IPS-18c (cell line): ENCODE measurements at regions not wholly inside any gene's neighbourhood (a gene's known extent, or its start where the extent isn't known, plus 50 kb on each side); places are given as distances from the start of the nearest gene placed in this dataset.

Experiments used
- H3K4me3 ChIP-seq: 2 replicates; pipeline ENCODE4 v1.7.0; 2013; ENCODE audit warnings: low read depth, mild to moderate bottlenecking, low read length, moderate library complexity; ENCODE audit not compliant: insufficient read depth
- H3K9me3 ChIP-seq: one replicate; pipeline ENCODE4 v1.6.1; 2013; ENCODE audit warnings: mild to moderate bottlenecking, low read length, moderate library complexity; ENCODE audit not compliant: control insufficient read depth, insufficient read depth

- Histone ChIP-seq H3K4me3 (no peak overlapping the region), H3K9me3 (no peaks in the 10 kb centered on the region)
Observed at GRCh38 chr1:58041621-58042020, 504.9 kb downstream of the OMA1 start.

- H3K9me3 ChIP-seq: no peaks in the 10 kb centered on the region
- no peak overlapping the region for H3K4me3 ChIP-seq
Observed at GRCh38 chr1:58038574-58038973, 508.0 kb downstream of the OMA1 start.

- Histone ChIP-seq H3K4me3 (no peak overlapping the region), H3K9me3 (no peaks in the 10 kb centered on the region)
Observed at GRCh38 chr1:58035523-58035922, 511.0 kb downstream of the OMA1 start.

- Histone ChIP-seq H3K9me3 (no peaks in the 10 kb centered on the region), H3K4me3 (no peak overlapping the region)
Observed at GRCh38 chr1:58033311-58033710, 513.2 kb downstream of the OMA1 start.

GRCh38 chr1:58032611-58033073 lies 513.9 kb downstream of the OMA1 start:
- no peak overlapping the region for H3K4me3 ChIP-seq
- H3K9me3 ChIP-seq: no peaks in the 10 kb centered on the region

- H3K4me3 ChIP-seq: no peak overlapping the region
- no peaks in the 10 kb centered on the region for H3K9me3 ChIP-seq
Observed at GRCh38 chr1:58031416-58031815, 515.1 kb downstream of the OMA1 start.

- no peak overlapping the region for H3K4me3 ChIP-seq
Observed at GRCh38 chr1:58030456-58030855, 516.1 kb downstream of the OMA1 start.

GRCh38 chr1:58017641-58018040 lies 528.9 kb downstream of the OMA1 start:
- Histone ChIP-seq H3K4me3 (no peak overlapping the region), H3K9me3 (no peaks in the 10 kb centered on the region)

More at GRCh38 chr1:58030456-58030855, 516.1 kb downstream of the OMA1 start:
- H3K9me3 ChIP-seq: no peaks in the 10 kb centered on the region

- no peaks in the 10 kb centered on the region for H3K9me3 ChIP-seq
- no peak overlapping the region for H3K4me3 ChIP-seq
Observed at GRCh38 chr1:58013237-58013636, 533.3 kb downstream of the OMA1 start.

- no peaks in the 10 kb centered on the region for H3K9me3 ChIP-seq
Observed at GRCh38 chr1:58011978-58012377, 534.5 kb downstream of the OMA1 start.

GRCh38 chr1:58006421-58007046 lies 540.0 kb downstream of the OMA1 start:
- no peak overlapping the region for H3K4me3 ChIP-seq
- no peaks in the 10 kb centered on the region for H3K9me3 ChIP-seq

More at GRCh38 chr1:58011978-58012377, 534.5 kb downstream of the OMA1 start:
- no peak overlapping the region for H3K4me3 ChIP-seq

- no peak overlapping the region for H3K4me3 ChIP-seq
- no peaks in the 10 kb centered on the region for H3K9me3 ChIP-seq
Observed at GRCh38 chr1:58005212-58005611, 541.3 kb downstream of the OMA1 start.

GRCh38 chr1:58003988-58004387 lies 542.5 kb downstream of the OMA1 start:
- no peaks in the 10 kb centered on the region for H3K9me3 ChIP-seq
- no peak overlapping the region for H3K4me3 ChIP-seq

- Histone ChIP-seq H3K9me3 (no peaks in the 10 kb centered on the region), H3K4me3 (no peak overlapping the region)
Observed at GRCh38 chr1:58003059-58003458, 543.5 kb downstream of the OMA1 start.

- no peak overlapping the region for H3K4me3 ChIP-seq
Observed at GRCh38 chr1:58000821-58001220, 545.7 kb downstream of the OMA1 start.

GRCh38 chr1:58000116-58000515 lies 546.4 kb downstream of the OMA1 start:
- H3K4me3 ChIP-seq: no peak overlapping the region
- no peaks in the 10 kb centered on the region for H3K9me3 ChIP-seq

More at GRCh38 chr1:58000821-58001220, 545.7 kb downstream of the OMA1 start:
- H3K9me3 ChIP-seq: no peaks in the 10 kb centered on the region

- no peaks in the 10 kb centered on the region for H3K9me3 ChIP-seq
- no peak overlapping the region for H3K4me3 ChIP-seq
Observed at GRCh38 chr1:57996400-57996799, 550.1 kb downstream of the OMA1 start.

GRCh38 chr1:57991289-57991688 lies 555.2 kb downstream of the OMA1 start:
- Histone ChIP-seq H3K9me3 (no peaks in the 10 kb centered on the region), H3K4me3 (no peak overlapping the region)

GRCh38 chr1:57989877-57990276 lies 556.6 kb downstream of the OMA1 start:
- Histone ChIP-seq H3K4me3 (no peak overlapping the region), H3K9me3 (no peaks in the 10 kb centered on the region)
